Coronary artery (tissue), 2 donors: ENCODE measurements at regions not wholly inside any gene's neighbourhood (a gene's known extent, or its start where the extent isn't known, plus 50 kb on each side); places are given as distances from the start of the nearest gene placed in this dataset.

Experiments used
- DNase-seq: peaks from one replicate; pipeline ENCODE4 v3.0.0-alpha.2; 2017; ENCODE audit warnings: low spot score
- H3K27ac ChIP-seq, 2 donors: fragments of 200-600 bp; sonication (generic); one replicate each; pipeline ENCODE4 v1.5.1; 2016 to 2019
- H3K4me3 ChIP-seq: fragments of 200-600 bp; sonication (generic); 2 replicates; pipeline ENCODE4 v1.5.1; 2016; ENCODE audit warnings: mild to moderate bottlenecking, moderate library complexity
- TF ChIP-seq, protein P1 (sequence below): fragments of 200-600 bp; sonication (generic); IDR thresholded peaks from one replicate; pipeline ENCODE4 v1.5.1; 2019; ENCODE audit warnings: antibody characterized with exemption

DNA sequence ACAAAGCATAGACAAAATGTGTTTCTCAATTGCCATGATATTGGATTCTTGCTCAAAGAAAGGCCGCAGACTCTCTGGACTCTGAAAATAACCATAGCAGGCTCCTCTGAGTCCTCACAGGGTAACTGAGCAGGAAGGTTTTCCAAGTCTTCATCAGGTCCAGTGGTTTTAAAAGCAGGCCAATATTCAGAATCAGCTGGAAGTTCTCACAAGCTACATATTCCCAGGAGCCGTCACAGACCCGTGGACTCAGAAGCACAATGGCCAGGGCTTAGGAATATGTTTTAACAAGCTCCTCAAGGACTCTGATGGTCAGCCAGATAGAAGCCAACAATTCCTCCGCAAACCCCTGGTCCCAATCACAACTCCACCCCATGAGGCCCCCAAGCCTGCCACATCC is 256.1 kb upstream of the ADAMTS9 start:
- Histone ChIP-seq H3K4me3 (no peak overlapping the region), H3K27ac (peak overlapping the region in 1 of 2 donors; percentile 7)
- TF ChIP-seq, protein P1, sequence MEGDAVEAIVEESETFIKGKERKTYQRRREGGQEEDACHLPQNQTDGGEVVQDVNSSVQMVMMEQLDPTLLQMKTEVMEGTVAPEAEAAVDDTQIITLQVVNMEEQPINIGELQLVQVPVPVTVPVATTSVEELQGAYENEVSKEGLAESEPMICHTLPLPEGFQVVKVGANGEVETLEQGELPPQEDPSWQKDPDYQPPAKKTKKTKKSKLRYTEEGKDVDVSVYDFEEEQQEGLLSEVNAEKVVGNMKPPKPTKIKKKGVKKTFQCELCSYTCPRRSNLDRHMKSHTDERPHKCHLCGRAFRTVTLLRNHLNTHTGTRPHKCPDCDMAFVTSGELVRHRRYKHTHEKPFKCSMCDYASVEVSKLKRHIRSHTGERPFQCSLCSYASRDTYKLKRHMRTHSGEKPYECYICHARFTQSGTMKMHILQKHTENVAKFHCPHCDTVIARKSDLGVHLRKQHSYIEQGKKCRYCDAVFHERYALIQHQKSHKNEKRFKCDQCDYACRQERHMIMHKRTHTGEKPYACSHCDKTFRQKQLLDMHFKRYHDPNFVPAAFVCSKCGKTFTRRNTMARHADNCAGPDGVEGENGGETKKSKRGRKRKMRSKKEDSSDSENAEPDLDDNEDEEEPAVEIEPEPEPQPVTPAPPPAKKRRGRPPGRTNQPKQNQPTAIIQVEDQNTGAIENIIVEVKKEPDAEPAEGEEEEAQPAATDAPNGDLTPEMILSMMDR: no peak
- no peak for DNase-seq

DNA sequence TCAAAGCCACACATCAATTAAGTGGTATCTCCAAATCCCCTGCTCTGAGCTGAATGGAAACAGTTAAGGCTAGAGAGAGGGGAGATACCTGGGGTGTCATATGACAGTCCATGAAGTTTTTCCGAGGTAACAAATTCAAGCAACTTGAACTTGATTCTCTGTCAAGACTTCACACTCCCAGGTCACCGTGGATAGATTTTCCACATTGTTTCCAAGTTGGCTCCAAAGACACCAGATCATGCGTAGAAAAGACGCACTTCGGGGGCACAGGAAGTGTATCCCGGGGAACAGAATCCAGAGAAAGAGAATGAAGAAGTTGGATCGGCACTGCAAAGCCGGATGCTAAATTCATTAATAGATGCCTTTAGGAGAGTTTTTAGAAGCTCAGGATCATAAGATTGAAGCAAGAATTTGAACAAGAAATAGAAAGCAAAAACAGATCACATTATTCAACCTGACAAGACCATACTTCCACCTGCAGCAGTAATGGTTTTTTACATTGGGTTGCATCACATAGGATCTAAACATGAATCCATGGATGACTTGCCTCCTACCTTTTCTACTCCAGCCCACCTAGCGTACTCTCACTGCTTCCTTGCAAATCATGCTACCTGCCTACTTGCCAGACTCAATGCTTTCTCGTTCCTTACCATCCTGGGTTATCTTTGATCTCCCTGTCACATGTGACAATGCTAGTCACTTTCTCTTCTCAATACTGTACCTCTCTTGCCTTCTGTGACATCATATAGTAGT is 253.0 kb upstream of the ADAMTS9 start:
- no peak for DNase-seq
- Histone ChIP-seq H3K4me3 (no peak overlapping the region), H3K27ac (no peak overlapping the region)
- TF ChIP-seq, protein P1: no peak

DNA sequence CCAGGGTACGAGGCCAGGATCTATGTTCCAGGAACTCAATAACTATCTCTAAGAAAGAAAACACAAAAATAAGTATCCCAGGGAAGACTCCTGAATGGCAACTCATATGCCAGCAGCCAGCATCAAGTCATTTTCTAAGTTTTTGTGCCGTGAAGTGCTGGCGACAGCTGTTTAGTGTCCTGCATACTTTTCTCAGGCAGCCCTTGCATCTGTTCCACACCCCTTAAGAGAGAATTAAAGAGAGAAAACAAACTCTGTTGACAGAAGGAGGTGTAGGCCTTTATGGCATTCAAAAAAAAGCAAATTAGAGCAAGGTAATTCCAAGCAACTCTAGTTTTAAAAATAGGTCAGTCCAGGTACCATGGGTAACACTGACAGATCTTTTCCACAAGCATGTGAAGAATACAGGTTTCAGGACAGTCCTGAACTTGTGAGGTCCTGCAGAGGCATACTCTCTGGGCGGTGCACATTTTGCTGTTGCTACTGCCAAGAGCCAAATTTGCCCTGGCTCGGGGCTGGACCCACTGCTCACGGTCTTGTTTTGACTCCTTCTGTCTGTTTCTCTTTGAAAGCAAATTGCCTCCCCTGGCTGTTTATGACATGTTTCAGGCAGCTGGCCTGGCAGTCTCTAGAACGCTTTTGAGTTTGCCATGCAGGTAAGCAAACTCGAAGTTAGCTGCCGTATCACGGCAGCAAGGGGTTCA is 252.1 kb upstream of the ADAMTS9 start:
- no peak overlapping the region for H3K4me3 ChIP-seq
- no peak for DNase-seq
- TF ChIP-seq, protein P1: no peak
- no peak overlapping the region for H3K27ac ChIP-seq

DNA sequence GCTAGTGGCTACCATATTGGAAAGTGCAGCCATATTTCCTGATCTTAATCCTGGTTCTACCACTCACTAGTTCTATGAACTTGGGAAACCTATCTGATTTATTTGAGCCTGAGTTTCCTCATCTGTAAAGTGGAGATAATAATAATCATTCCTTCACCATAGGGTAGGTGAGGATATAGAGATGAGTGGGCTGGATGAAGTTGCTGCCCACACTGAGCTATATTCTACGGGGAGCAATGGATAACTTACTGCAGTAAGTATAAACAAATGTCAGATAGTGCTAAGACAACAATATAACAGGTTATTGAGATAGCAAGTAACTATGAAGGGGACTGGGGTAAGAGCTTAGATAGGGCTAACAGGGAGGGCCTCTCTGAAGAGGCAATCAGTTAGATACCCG is 251.5 kb upstream of the ADAMTS9 start:
- Histone ChIP-seq H3K27ac (no peak overlapping the region), H3K4me3 (no peak overlapping the region)
- DNase-seq: no peak
- TF ChIP-seq, protein P1: no peak

DNA sequence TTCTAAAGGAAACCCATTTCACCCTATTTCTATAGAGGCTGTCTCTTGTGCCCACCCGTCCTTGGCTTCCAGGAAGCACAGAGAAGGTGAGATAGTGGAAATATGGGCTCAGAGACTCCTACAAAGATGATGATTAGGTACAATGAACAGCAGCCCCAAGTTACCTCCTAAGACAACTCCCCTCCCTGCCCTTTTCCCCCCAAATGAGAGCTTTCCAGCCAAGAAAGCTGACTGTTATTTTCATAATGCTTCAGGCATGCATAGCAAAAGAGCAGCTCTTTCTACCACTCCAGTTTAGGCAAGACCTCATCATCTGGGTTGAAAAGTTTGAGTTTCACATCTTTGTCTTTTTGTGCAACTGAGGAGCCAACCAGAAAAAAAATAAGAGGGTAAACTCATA is 248.8 kb upstream of the ADAMTS9 start:
- no peak for DNase-seq
- Histone ChIP-seq H3K4me3 (no peak overlapping the region), H3K27ac (peak overlapping the region; percentile 34 to 53)
- TF ChIP-seq, protein P1: no peak

DNA sequence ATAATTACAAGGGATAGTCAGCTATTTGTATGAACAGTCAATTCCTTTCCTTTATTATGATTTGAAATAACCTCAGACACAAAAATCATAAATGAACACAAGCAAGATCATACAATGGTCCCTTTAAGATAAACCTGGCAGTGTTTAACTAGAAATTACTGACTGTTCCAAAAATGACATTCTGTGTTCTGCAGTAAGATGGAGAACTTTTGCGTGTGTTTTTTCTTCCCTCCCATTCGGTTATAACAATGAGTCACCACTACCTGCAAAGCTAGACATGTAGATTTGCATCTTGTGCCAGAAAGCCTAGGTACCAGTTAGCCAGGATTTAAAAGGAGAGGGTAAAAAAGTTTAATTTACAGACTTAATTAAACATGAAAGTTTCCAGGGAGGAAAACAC is 248.2 kb upstream of the ADAMTS9 start:
- DNase-seq: no peak
- H3K4me3 ChIP-seq: no peak overlapping the region
- TF ChIP-seq, protein P1: no peak
- peak overlapping the region; percentile 34 to 53 for H3K27ac ChIP-seq
